Loucy (cell line): ENCODE measurements at regions not wholly inside any gene's neighbourhood (a gene's known extent, or its start where the extent isn't known, plus 50 kb on each side); places are given as distances from the start of the nearest gene placed in this dataset.

Source experiments
- CTCF ChIP-seq: fragments of 200-600 bp; sonication (generic); conservative IDR thresholded peaks from 2 replicates; pipeline ENCODE4 v1.5.1; 2014; ENCODE audit warnings: mild to moderate bottlenecking, antibody characterized with exemption, low read length
- EZH2phosphoT487 ChIP-seq: fragments of 200-600 bp; IDR thresholded peaks from 2 replicates; pipeline ENCODE4 v1.6.1; 2018; ENCODE audit warnings: antibody characterized with exemption, mild to moderate bottlenecking, moderate library complexity, borderline replicate concordance

- no peak for TF ChIP-seq CTCF
- no peak for TF ChIP-seq EZH2phosphoT487
These were observed 425.8 kb upstream of the CELF2 start for GRCh38 chr10:10591715-10592341.
